H1 (cell line): ENCODE measurements at regions not wholly inside any gene's neighbourhood (a gene's known extent, or its start where the extent isn't known, plus 50 kb on each side); places are given as distances from the start of the nearest gene placed in this dataset.

Experiments used
- CTCF ChIA-PET: fragments of 300-600 bp; sonication (Branson Sonifier 250); formaldehyde crosslinking; loops from one replicate; lab custom pipeline; 2021; ENCODE audit not compliant: partially characterized antibody; lab: Charles Lee
- POLR2A ChIA-PET: fragments of 300-600 bp; sonication (Branson Sonifier 250); formaldehyde crosslinking; loops from one replicate; lab custom pipeline; 2021; ENCODE audit warnings: inconsistent platforms; ENCODE audit not compliant: partially characterized antibody; lab: Charles Lee
- DNase-seq, 2 experiments: peaks; one replicate each; pipeline versions ENCODE4 v3.0.0 to v3.0.0-alpha.2; 2010 to 2022; ENCODE audit warnings: low spot score in 2 of 2, low read depth in 1 of 2, mixed read lengths in 1 of 2
- FAIRE-seq: peaks from 2 replicates; lab custom pipeline; 2011; peaks lifted over from hg19 to GRCh38; lab: Jason Lieb, UNC
- H2AFZ ChIP-seq: 2 replicates; pipeline ENCODE4 v1.8.1; 2012; ENCODE audit warnings: low read length, inconsistent platforms
- H2AK5ac ChIP-seq: 2 replicates; pipeline ENCODE4 v1.6.1; 2013; ENCODE audit warnings: low read depth, low read length
- H2BK120ac ChIP-seq: replicated peaks from 2 replicates; pipeline ENCODE3; 2013; ENCODE audit warnings: low read depth, low read length, inconsistent platforms
- H2BK12ac ChIP-seq: 2 replicates; pipeline ENCODE4 v1.6.1; 2013; ENCODE audit warnings: low read depth, low read length
- H2BK15ac ChIP-seq: 2 replicates; pipeline ENCODE4 v1.6.1; 2013; ENCODE audit warnings: low read length
- H2BK20ac ChIP-seq: 2 replicates; pipeline ENCODE4 v1.6.1; 2013; ENCODE audit warnings: low read length
- H2BK5ac ChIP-seq: 2 replicates; pipeline ENCODE4 v1.6.1; 2013; ENCODE audit warnings: low read depth, low read length
- H3K14ac ChIP-seq: 2 replicates; pipeline ENCODE4 v1.6.1; 2013; ENCODE audit warnings: inconsistent platforms; ENCODE audit not compliant: insufficient read length
- H3K18ac ChIP-seq: 2 replicates; pipeline ENCODE4 v1.6.1; 2013; ENCODE audit warnings: low read length; ENCODE audit errors: extremely low read depth
- H3K23ac ChIP-seq: 2 replicates; pipeline ENCODE4 v1.6.1; 2013; ENCODE audit warnings: inconsistent platforms; ENCODE audit not compliant: insufficient read length
- H3K23me2 ChIP-seq: 2 replicates; pipeline ENCODE4 v1.6.1; 2013; ENCODE audit warnings: low read depth, low read length
- H3K27ac ChIP-seq: 2 replicates; pipeline ENCODE4 v1.6.1; 2011; ENCODE audit warnings: low read depth, low read length, inconsistent platforms
- H3K27me3 ChIP-seq, 4 experiments: replicated peaks in 1 of 4; 1 replicate in 1 of 4; 2 replicates in 3 of 4; pipeline versions ENCODE4 v1.6.1 to v1.8.1; 2011 to 2013; ENCODE audit warnings: low read length in 3 of 4, mild to moderate bottlenecking in 3 of 4, inconsistent platforms in 2 of 4, mixed read lengths in 2 of 4, moderate library complexity in 1 of 4; ENCODE audit not compliant: control insufficient read depth in 3 of 4, insufficient read depth in 3 of 4; ENCODE audit errors: extremely low read depth in 1 of 4
- H3K36me3 ChIP-seq, 4 experiments: 2 replicates each; pipeline versions ENCODE4 v1.6.1 to v1.8.1; 2011 to 2013; ENCODE audit warnings: mild to moderate bottlenecking in 4 of 4, low read length in 3 of 4, moderate library complexity in 2 of 4, control low read depth in 1 of 4, inconsistent platforms in 1 of 4; ENCODE audit not compliant: insufficient read depth in 4 of 4, control insufficient read depth in 2 of 4
- H3K4ac ChIP-seq: replicated peaks from 2 replicates; pipeline ENCODE3; 2013; ENCODE audit warnings: low read length, low read depth, mixed read lengths, inconsistent platforms; ENCODE audit not compliant: insufficient read length
- H3K4me1 ChIP-seq, 4 experiments: replicated peaks in 1 of 4; 1 replicate in 1 of 4; 2 replicates in 3 of 4; pipeline versions ENCODE4 v1.6.1 to v1.8.1; 2011 to 2013; ENCODE audit warnings: low read length in 3 of 4, inconsistent platforms in 2 of 4, mixed read lengths in 1 of 4; ENCODE audit not compliant: insufficient read depth in 4 of 4, control insufficient read depth in 3 of 4
- H3K4me2 ChIP-seq, 2 experiments: 2 replicates each; pipeline versions ENCODE4 v1.6.1 to v1.8.1; 2011 to 2013; ENCODE audit warnings: low read depth in 2 of 2, low read length in 2 of 2, control low read depth in 1 of 2, inconsistent platforms in 1 of 2, mild to moderate bottlenecking in 1 of 2; ENCODE audit not compliant: insufficient read depth in 1 of 2
- H3K4me3 ChIP-seq, 4 experiments: fragments of 200-600, 300-600 bp in 1 of 4; sonication (generic), shearing (Covaris generic), sonication (Bioruptor Twin) in 1 of 4; 2 replicates each; pipeline versions ENCODE4 v1.5.1 to v1.8.1; 2011 to 2016; ENCODE audit warnings: low read length in 4 of 4, low read depth in 3 of 4, control low read depth in 2 of 4, inconsistent platforms in 2 of 4, mild to moderate bottlenecking in 2 of 4, mixed read lengths in 1 of 4, moderate library complexity in 1 of 4; ENCODE audit not compliant: insufficient read depth in 2 of 4; ENCODE audit errors: extremely low read depth in 1 of 4
- H3K56ac ChIP-seq: replicated peaks from 2 replicates; pipeline ENCODE3; 2013; ENCODE audit warnings: low read depth, mild to moderate bottlenecking, mixed read lengths, low read length, inconsistent platforms; ENCODE audit not compliant: insufficient read length
- H3K79me1 ChIP-seq: 2 replicates; pipeline ENCODE4 v1.6.1; 2013; ENCODE audit warnings: low read depth, low read length, control low read depth
- H3K79me2 ChIP-seq, 2 experiments: 2 replicates each; pipeline versions ENCODE4 v1.6.1 to v1.8.1; 2012 to 2013; ENCODE audit warnings: low read length in 2 of 2, mild to moderate bottlenecking in 2 of 2, inconsistent platforms in 1 of 2; ENCODE audit not compliant: insufficient read depth in 2 of 2, control insufficient read depth in 1 of 2
- H3K9ac ChIP-seq, 4 experiments: replicated peaks in 1 of 4; 1 replicate in 1 of 4; 2 replicates in 3 of 4; pipeline versions ENCODE4 v1.6.1 to v1.8.1; 2011 to 2013; ENCODE audit warnings: low read depth in 3 of 4, low read length in 3 of 4, control low read depth in 2 of 4, mild to moderate bottlenecking in 2 of 4, moderate library complexity in 2 of 4, inconsistent platforms in 1 of 4; ENCODE audit errors: extremely low read depth in 1 of 4
- H3K9me3 ChIP-seq, 2 experiments: 2 replicates each; pipeline versions ENCODE4 v1.6.1 to v1.8.1; 2012 to 2013; ENCODE audit warnings: mild to moderate bottlenecking in 2 of 2, moderate library complexity in 2 of 2, control low read depth in 1 of 2, inconsistent platforms in 1 of 2, low read depth in 1 of 2, low read length in 1 of 2, mixed read lengths in 1 of 2; ENCODE audit not compliant: insufficient read depth in 2 of 2
- H4K20me1 ChIP-seq, 2 experiments: replicated peaks in 1 of 2; 2 replicates each; pipeline versions ENCODE3 to v1.8.1; 2011 to 2013; ENCODE audit warnings: inconsistent platforms in 2 of 2, low read length in 2 of 2, mild to moderate bottlenecking in 1 of 2; ENCODE audit not compliant: insufficient read depth in 2 of 2, control insufficient read depth in 1 of 2
- H4K5ac ChIP-seq: 2 replicates; pipeline ENCODE4 v1.6.1; 2013; ENCODE audit warnings: low read length, low read depth, mixed read lengths, inconsistent platforms; ENCODE audit not compliant: insufficient read length
- H4K8ac ChIP-seq: 2 replicates; pipeline ENCODE4 v1.8.0; 2013; ENCODE audit warnings: mild to moderate bottlenecking, moderate library complexity, low read length, inconsistent platforms; ENCODE audit not compliant: insufficient read depth; ENCODE audit errors: extremely low read depth
- H4K91ac ChIP-seq: replicated peaks from 2 replicates; pipeline ENCODE3; 2013; ENCODE audit warnings: low read length, mixed read lengths, inconsistent platforms; ENCODE audit not compliant: insufficient read length
- ASH2L ChIP-seq: fragments of 200-600, 300-600 bp; sonication (generic); IDR thresholded peaks from one replicate; pipeline ENCODE4 v1.7.1; 2017; ENCODE audit warnings: low read length
- CBX5 ChIP-seq: fragments of 300-800, 300-1000 bp; sonication (generic); IDR thresholded peaks from 2 replicates; pipeline ENCODE4 v1.7.1; 2016; ENCODE audit warnings: antibody characterized with exemption, low read length, low read depth
- CTBP2 ChIP-seq: IDR thresholded peaks from 2 replicates; pipeline ENCODE4 v1.7.0; 2011; ENCODE audit warnings: borderline replicate concordance, mild to moderate bottlenecking, moderate library complexity, mixed read lengths, low read length; ENCODE audit not compliant: insufficient read depth, insufficient read length
- SIX5 ChIP-seq: IDR thresholded peaks from 2 replicates; pipeline ENCODE4 v1.6.1; 2011; ENCODE audit warnings: mild to moderate bottlenecking, low read depth, low read length
- WGBS, 2 experiments: shearing (Covaris generic) in 1 of 2; methylation state at CpG; one replicate each; pipeline versions ENCODE4 v1.1.6 to v1.1.7; 2013 to 2015; ENCODE audit warnings: low lambda C conversion rate in 2 of 2, mixed read lengths in 2 of 2, inconsistent platforms in 1 of 2, low coverage in 1 of 2, missing lambda C conversion rate in 1 of 2; ENCODE audit not compliant: insufficient replicate concordance in 2 of 2, insufficient coverage in 1 of 2, insufficient read length in 1 of 2; ENCODE audit errors: extremely low coverage in 1 of 2, missing lambda C conversion rate in 1 of 2; 5-methylcytosine and 5-hydroxymethylcytosine counted together
- TF ChIP-seq, protein P1 (sequence below): IDR thresholded peaks from 2 replicates; pipeline ENCODE4 v1.6.1; 2012; ENCODE audit warnings: inconsistent platforms

DNA sequence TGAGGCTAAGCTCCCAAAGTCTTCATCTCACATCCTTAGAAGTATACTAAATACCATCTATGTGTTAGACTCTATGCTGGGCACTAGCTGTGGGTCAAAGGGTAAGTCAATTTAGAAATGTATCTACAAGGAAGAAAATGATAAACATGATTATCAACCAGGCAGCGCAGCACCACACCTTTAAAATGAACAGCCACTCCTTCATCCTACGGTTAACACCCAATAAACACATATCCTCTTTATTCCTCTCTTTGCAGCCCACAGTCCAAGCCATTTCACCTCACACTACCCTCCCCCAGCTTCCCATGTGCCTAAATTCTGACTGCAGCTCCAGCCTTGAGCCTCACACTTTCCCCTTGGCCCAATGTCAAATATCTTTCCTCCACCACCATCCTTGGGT lies 362.6 kb downstream of the FGFR2 start:
- H3K4me1 ChIP-seq: no peaks in the 10 kb centered on the region
- TF ChIP-seq CBX5 (no peak), SIX5 (no peak), CTBP2 (no peak), ASH2L (no peak)
- TF ChIP-seq, protein P1, sequence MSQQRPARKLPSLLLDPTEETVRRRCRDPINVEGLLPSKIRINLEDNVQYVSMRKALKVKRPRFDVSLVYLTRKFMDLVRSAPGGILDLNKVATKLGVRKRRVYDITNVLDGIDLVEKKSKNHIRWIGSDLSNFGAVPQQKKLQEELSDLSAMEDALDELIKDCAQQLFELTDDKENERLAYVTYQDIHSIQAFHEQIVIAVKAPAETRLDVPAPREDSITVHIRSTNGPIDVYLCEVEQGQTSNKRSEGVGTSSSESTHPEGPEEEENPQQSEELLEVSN: no peak
- no peak overlapping the region for H3K27ac ChIP-seq
- no peak overlapping the region for H2BK20ac ChIP-seq
- no peaks in the 10 kb centered on the region for H3K36me3 ChIP-seq
- H3K18ac ChIP-seq: no peak overlapping the region
- H3K9ac ChIP-seq: no peak overlapping the region
- H3K23me2 ChIP-seq: no peaks in the 10 kb centered on the region
- no peak overlapping the region for H2AK5ac ChIP-seq
- H4K20me1 ChIP-seq: no peaks in the 10 kb centered on the region
- H3K56ac ChIP-seq: no peak overlapping the region
- ChIA-PET CTCF (no interaction called here), POLR2A (no interaction called here)
- peaks cover 7% of the 10 kb centered on the region in 2 experiments; a peak in 3 of 4 replicates for H3K9me3 ChIP-seq
- FAIRE-seq (no peak), DNase-seq (no peak)
- H2AFZ ChIP-seq: no peak overlapping the region
- no peak overlapping the region for H3K4ac ChIP-seq
- H3K27me3 ChIP-seq: 0 out of 7 replicates have a peak, but pooled peaks cover 0 to 2% (median 0%) of the 10 kb centered on the region in 4 experiments
- H2BK12ac ChIP-seq: no peak overlapping the region
- no peak overlapping the region for H3K14ac ChIP-seq
- no peak overlapping the region for H4K91ac ChIP-seq
- no peak overlapping the region for H3K4me2 ChIP-seq
- no peak overlapping the region for H2BK5ac ChIP-seq
- no peak overlapping the region for H4K5ac ChIP-seq
- H3K79me2 ChIP-seq: no peaks in the 10 kb centered on the region
- H2BK15ac ChIP-seq: no peak overlapping the region
- H3K4me3 ChIP-seq: no peak overlapping the region
- no peaks in the 10 kb centered on the region for H3K79me1 ChIP-seq
- no peak overlapping the region for H4K8ac ChIP-seq
- no peak overlapping the region for H2BK120ac ChIP-seq
- no peak overlapping the region for H3K23ac ChIP-seq
- WGBS, 2 experiments: 78% methylated on average over 2 of the region's 2 CpGs; no CpG with 5 or more reads in 1 of the 2 experiments
